DLD1 (cell line): ENCODE measurements at regions not wholly inside any gene's neighbourhood (a gene's known extent, or its start where the extent isn't known, plus 50 kb on each side); places are given as distances from the start of the nearest gene placed in this dataset.
"Not testable (repeated sequence)": the region's sequence is repeated elsewhere in the genome, so short reads cannot be mapped to it uniquely, and the experiment has no call there.

Experiments used
- in situ Hi-C: cut with HindIII; loops from 2 replicates; pipeline ENCODE4 v1.10.0; 2017; ENCODE audit warnings: low sequenced_read_pairs

- in situ Hi-C loops = no loop called here
Observed at GRCh38 chr4:128540122-128540521, 252.5 kb upstream of the PGRMC2 start.

DNA sequence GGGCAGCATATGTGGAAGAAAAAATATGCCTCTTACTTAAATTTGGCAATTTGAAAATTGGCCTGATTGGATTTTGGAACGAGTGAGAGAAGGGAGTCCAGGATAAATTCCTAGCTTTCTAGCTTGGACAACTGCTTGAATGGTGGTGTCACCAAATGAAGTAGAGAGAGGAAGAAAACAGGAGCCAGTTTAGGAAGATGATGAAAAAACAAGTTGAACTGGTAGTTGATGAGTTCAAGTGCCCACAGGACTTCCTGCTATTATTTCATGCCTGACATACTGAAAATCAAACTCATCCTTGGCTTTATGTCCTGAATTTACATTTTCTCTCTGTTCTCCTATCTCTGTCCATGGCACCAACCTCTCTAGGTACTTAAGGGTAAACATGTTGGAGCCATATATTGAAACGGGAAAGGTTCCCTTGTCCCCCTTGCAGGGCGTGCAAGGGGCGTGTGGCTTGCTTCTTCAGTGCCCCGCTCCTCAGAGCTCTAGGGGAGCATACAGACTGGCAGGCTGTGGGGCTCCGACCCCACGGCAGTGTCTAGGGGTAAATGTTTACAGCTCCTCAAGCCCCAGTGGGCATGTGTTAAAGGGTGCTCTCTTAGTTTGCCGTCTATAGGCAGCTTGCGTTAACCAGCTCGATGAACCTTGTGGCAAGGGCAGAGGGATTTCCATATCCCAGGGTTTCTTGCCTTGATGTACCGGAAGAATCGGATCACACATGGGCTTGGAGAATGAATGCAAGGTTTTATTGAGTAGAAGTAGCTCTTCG lies 250.7 kb upstream of the PGRMC2 start:
- in situ Hi-C loops = no loop called here

GRCh38 chr4:128536746-128537145 lies 249.1 kb upstream of the PGRMC2 start:
- in situ Hi-C loops = no loop called here

- in situ Hi-C loops = not testable (repeated sequence)
Observed at GRCh38 chr4:128535510-128535909, 247.9 kb upstream of the PGRMC2 start.

DNA sequence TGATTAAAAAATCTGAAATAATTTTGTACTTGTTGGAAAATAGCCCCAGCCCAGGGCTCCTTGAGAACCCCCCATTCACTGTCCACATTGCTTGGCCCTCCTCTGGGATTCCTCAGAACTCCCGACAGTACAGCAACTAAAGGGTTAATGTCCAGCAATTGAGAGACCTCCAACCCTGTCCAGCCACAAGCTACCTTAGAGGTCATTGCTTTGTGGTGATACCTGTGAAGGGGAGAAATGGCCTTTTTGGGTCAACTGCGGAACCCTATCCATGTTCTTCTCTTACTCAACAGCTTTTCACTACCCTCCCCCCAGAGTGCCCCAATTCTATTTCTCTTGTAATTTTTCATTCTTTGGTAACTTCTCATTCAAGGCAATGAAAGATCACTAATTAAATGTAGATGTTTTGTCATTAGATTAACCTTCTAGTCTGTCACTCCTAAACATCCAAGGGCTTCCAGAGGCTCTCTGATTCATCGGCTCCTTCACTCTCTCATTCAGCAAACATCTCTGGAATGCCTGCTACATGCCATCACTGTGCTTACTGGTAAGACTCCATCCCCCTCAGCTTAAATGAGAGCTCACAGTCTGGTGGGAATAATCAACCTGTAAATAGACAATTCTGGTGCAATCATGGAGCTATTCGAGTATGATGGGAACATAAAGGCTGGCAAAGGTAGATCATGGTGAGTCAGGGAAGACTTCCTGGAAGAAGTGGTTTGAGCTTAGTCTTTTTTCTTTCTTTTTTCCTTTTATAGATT lies 241.4 kb upstream of the PGRMC2 start:
- in situ Hi-C loops = no loop called here

DNA sequence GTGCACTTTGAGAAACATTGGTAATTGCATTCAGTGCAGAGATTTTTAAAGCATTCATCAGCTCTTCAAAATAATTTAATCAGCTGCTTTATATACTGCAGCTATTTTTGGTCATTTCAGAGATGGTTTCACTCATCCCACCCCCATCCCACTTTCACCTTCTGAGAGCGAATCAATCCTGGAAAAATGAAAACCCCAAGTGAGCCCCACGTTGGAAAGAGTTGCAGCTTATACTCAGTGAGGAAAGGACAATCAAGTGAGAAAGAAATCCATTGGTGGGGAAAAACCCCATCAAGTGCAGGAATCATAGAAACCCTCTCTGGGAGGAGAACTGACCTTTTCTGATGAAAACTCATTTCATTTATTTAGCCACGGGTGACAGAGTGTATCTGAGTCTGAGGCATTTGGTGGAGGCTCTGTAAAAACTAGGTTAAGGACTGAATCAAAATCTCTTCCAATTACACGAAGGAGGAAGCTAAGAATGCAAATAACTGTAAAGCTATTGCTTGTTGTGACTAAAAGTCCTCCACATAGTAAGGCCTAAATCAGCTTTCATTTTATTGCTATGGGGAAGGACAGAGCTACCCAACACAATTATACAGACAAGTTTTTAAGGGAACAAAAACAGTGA lies 240.4 kb upstream of the PGRMC2 start:
- in situ Hi-C loops = no loop called here

GRCh38 chr4:128527351-128527750 lies 239.7 kb upstream of the PGRMC2 start:
- in situ Hi-C loops = no loop called here

DNA sequence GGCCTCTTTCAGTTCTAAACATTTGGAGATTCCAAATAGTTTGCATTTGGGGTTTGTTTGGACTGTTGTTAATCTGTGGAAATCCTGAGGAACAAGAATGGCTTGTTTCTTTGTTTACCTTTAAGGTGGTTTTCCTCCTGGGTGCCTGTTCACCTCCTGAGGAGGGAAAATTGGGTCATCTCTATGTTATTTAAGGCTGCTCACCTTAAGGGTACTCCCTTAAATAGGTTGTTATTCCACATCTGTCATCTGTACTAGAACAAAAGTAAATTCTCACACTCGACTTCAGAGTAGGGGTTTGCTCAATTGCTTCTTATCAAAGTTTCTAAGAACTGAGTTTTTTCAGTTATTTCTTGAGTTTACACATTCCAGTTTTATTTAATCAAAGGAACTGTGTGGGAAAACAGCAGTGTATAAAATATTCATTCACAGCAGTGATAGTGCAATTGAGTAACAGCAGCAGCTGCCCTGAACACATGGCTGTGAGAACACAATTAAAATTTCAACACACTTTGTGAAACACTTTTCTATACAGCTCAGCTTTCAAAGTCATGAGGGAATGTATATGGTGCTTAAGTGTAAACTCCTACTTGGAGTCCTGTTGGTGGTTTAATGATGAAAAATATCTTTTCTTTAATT lies 238.5 kb upstream of the PGRMC2 start:
- in situ Hi-C loops = no loop called here

GRCh38 chr4:128525387-128525786 lies 237.8 kb upstream of the PGRMC2 start:
- in situ Hi-C loops = no loop called here

DNA sequence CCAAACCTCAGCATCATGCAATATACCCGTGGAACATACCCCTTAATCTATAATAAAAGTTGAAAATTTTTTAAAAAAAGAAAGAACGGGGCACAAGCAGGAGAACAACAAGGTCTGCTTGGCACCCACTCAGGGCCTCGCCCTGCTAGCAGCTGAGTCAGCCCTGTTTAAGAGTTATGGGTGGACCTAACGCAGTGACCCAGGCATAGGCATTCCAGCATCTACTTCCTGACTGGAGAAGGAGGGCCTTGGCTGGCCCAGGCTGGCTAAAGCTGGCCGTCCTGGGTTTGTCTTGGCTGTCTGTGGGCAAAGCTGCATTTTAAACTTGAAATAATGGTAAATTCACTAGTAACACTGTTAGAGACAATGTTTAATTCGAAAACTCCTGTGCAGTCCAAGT lies 236.7 kb upstream of the PGRMC2 start:
- in situ Hi-C loops = no loop called here

DNA sequence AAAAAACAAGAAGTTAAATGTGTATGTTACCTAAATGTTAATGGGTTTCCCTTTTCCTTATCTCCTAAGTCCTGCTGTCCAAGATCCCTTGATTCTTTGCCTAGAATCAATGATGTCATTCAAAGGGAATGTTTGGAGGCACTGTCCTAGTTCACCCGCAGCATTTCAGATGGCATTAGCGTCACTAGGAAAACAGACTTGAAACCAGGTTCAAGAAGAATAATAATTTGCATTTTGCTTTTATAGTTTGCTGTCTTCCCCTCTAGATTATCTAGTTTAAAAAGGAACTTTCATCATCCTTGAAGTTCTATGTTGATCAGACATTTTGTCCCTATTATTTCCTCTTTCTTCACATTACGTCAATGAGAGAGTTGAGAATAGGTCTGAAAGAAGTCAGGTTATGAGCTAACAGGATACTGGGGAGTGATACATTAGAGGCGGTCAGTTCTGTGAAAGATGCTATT lies 234.1 kb upstream of the PGRMC2 start:
- in situ Hi-C loops = no loop called here

- in situ Hi-C loops = no loop called here
Observed at GRCh38 chr4:128521156-128521555, 233.5 kb upstream of the PGRMC2 start.

- in situ Hi-C loops = no loop called here
Observed at GRCh38 chr4:128519163-128519830, 231.7 kb upstream of the PGRMC2 start.

DNA sequence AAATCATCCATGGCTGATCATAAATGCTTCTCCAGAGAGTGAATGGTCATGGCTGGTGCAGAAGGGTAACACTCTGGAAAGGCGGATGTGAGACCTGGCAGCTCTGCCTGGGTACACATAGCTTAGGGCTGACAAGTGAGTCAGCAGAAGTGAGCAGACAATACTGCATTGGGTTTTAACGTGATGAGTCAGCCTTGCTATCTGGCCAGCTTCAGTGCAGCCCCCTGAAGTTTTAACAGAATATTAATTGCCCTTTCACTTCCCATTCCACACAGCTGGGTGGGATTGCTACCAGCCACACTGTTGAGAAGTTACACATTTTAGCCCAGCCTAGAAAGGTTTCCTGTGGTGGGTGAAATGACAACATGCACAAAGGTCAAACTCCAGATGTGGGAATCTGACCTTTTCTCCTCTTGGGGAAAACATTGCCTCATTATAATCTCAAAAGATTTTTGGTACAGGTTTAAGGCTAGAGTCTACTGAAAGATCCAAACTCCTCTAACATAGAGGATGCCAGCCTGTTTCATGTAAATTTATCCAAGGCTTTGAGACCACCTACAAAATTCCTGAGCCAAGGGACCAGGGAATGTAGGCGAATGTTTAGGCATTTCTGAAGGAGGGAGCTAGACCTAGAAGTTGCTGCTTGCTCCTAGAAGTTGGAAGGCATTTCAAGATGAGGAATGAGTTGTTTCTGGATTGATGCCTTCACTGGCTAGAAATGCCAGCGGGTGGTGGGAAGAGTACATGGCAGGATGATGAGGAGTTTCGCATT lies 230.3 kb upstream of the PGRMC2 start:
- in situ Hi-C loops = no loop called here

GRCh38 chr4:128517096-128517738 lies 229.6 kb upstream of the PGRMC2 start:
- in situ Hi-C loops = no loop called here

- in situ Hi-C loops = no loop called here
Observed at GRCh38 chr4:128516301-128516969, 228.8 kb upstream of the PGRMC2 start.

DNA sequence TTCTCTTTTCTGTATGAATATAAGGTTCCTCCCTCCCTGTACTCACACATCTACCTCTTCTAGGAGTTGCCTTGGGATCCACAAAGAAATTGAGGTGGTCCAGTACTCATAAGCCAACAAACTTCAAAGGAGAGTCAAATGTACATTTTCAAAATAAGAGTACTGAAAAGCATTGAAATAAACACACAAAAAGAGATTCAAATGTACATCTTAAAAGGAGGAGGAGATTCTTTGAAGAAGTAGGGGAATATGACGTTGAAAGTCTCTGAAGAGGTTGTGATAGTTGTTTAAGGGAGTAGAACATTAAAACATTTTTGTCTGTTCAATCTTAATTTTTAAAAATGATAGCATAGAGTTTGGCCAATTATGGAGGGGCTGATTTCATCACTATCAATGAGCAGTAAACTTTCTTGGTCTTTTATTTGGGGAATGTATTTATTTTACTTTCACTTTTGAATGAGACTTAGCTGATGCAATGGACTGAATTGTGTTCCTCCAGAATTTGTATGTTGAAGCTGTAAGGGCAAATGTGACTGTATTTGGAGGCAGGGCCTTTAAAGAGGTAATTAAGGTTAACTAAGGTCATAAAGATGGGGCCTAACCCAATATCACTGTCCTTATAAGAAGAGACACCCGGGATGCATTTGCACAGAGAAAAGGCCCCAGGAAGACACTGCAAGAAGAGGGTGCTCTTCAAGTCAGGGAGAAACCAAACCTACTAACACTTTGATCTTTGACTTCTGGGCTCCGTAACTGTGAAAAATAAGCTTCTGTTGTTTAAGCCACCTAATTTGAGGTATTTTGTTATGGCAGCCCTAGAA lies 226.3 kb upstream of the PGRMC2 start:
- in situ Hi-C loops = no loop called here

DNA sequence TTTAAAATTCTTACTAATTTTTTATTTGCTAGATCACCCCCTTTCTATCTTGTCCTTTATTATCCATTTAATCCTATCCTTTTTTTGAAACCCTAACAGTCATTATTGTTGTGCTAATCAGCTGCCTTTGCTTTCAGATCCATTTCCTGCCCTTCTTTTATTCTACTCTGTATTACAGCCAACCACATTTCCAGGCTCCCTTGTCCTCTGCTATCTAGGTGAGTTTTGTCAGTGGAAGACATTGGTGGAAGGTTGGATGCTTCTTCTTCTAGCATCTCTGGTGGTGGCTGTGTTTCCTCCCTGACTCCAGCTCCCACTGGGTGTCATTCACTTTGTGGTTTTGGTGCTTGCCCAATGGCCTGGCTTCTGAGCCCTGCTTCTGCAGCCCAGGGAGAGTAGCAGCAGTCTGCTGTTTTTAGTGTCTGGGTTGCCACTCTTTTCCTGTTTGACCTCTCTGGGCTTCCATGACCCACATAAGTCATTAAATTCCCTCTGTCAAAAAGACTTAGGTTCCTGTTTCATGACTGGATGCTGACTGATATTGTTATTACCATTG lies 225.2 kb upstream of the PGRMC2 start:
- in situ Hi-C loops = no loop called here
